ENCODE measurements at regions not wholly inside any gene's neighbourhood (a gene's known extent, or its start where the extent isn't known, plus 50 kb on each side); places are given as distances from the start of the nearest gene placed in this dataset.

DNA sequence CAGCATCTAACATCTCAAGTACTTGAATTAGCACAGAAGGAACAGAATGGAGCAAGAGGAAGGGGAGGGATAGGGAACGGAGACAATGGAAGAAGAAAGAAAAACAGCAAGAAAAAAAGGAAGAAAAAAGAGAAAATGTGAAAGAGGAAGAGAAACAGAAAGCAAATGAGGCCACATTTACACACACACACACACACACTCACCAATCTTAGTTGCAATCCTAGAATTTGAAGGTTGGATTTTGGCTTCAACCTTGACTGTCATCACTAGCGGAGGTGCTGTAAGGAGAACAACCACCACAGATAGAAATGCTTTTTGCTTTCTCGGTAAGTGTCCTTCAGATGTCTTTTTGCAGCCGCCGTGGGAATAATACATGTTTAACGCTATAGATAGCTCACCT is 327.1 kb upstream of the NWD2 start:
- CTCF ChIA-PET: no interaction called here
- Histone ChIP-seq H3K27ac (ENCODE audit: extremely low read depth, low read depth, low read length) (no peak overlapping the region), H3K36me3 (ENCODE audit: control insufficient read depth in 2 of 2, insufficient read depth in 1 of 2, low read length in 2 of 2) (no peaks in the 10 kb centered on the region), H3K9me3 (ENCODE audit: control insufficient read depth, insufficient read depth, low read depth, low read length) (no peaks in the 10 kb centered on the region), H3K4me3 (ENCODE audit: low read depth, low read length) (no peak overlapping the region), H3K4me1 (ENCODE audit: control insufficient read depth, insufficient read depth, low read length) (no peaks in the 10 kb centered on the region)
- TF ChIP-seq ZBTB7A (tag by site-specific recombination; IDR thresholded peaks at IDR 0.05; ENCODE audit: low read depth) (no peak), ZNF335 (tag by site-specific recombination; conservative IDR thresholded peaks at IDR 0.05) (no peak), OSR2 (tag by site-specific recombination; IDR thresholded peaks at IDR 0.05) (no peak), ZIC2 (tag by site-specific recombination; IDR thresholded peaks at IDR 0.05) (no peak), ZNF155 (tag by site-specific recombination; IDR thresholded peaks at IDR 0.05) (no peak)
- TF ChIP-seq, protein P1, sequence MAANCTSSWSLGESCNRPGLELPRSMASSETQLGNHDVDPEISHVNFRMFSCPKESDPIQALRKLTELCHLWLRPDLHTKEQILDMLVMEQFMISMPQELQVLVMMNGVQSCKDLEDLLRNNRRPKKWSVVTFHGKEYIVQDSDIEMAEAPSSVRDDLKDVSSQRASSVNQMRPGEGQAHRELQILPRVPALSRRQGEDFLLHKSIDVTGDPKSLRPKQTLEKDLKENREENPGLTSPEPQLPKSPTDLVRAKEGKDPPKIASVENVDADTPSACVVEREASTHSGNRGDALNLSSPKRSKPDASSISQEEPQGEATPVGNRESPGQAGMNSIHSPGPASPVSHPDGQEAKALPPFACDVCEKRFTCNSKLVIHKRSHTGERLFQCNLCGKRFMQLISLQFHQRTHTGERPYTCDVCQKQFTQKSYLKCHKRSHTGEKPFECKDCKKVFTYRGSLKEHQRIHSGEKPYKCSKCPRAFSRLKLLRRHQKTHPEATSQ (tag by site-specific recombination; IDR thresholded peaks at IDR 0.05): no peak
- POLR2A ChIA-PET: no interaction called here

DNA sequence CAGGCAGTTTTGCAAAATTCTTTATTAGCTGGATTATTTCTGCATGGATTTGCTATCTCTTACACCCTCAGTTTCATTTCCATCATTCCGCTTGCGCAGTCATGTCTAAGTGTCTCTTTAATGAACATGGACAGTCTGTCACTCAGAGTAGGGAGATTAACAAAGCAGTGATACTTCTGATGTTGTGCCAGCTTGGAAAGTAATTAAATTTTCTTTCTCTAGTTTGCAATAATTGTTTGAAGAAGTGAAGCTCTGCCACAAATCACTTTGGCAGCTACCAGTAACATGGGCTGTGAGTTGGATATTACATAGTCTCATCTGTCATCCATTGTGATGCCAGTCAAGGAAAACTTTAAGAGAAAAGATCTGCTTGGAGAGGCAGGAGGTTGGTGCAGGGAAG is 324.8 kb upstream of the NWD2 start:
- ChIA-PET CTCF (no interaction called here), POLR2A (no interaction called here)
- Histone ChIP-seq H3K4me1 (ENCODE audit: control insufficient read depth, insufficient read depth, low read length) (no peaks in the 10 kb centered on the region), H3K9me3 (ENCODE audit: control insufficient read depth, insufficient read depth, low read depth, low read length) (no peaks in the 10 kb centered on the region), H3K36me3 (ENCODE audit: control insufficient read depth in 2 of 2, insufficient read depth in 1 of 2, low read length in 2 of 2) (no peaks in the 10 kb centered on the region), H3K27ac (ENCODE audit: extremely low read depth, low read depth, low read length) (no peak overlapping the region), H3K4me3 (ENCODE audit: low read depth, low read length) (no peak overlapping the region)
- TF ChIP-seq, protein P2, sequence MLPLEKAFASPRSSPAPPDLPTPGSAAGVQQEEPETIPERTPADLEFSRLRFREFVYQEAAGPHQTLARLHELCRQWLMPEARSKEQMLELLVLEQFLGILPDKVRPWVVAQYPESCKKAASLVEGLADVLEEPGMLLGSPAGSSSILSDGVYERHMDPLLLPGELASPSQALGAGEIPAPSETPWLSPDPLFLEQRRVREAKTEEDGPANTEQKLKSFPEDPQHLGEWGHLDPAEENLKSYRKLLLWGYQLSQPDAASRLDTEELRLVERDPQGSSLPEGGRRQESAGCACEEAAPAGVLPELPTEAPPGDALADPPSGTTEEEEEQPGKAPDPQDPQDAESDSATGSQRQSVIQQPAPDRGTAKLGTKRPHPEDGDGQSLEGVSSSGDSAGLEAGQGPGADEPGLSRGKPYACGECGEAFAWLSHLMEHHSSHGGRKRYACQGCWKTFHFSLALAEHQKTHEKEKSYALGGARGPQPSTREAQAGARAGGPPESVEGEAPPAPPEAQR (tag by site-specific recombination; IDR thresholded peaks at IDR 0.05): no peak
- no peak for TF ChIP-seq ZNF221 (tag by site-specific recombination; IDR thresholded peaks at IDR 0.05; ENCODE audit: borderline replicate concordance)
- TF ChIP-seq ZNF214 (tag by site-specific recombination; IDR thresholded peaks at IDR 0.05; ENCODE audit: borderline replicate concordance): no peak
- no peak for TF ChIP-seq ZNF530 (tag by site-specific recombination; IDR thresholded peaks at IDR 0.05; ENCODE audit: low read depth)
- no peak for TF ChIP-seq SCRT1 (tag by site-specific recombination; IDR thresholded peaks at IDR 0.05; ENCODE audit: borderline replicate concordance)
- TF ChIP-seq ZNF629 (tag by site-specific recombination; IDR thresholded peaks at IDR 0.05): no peak
- TF ChIP-seq, protein P3, sequence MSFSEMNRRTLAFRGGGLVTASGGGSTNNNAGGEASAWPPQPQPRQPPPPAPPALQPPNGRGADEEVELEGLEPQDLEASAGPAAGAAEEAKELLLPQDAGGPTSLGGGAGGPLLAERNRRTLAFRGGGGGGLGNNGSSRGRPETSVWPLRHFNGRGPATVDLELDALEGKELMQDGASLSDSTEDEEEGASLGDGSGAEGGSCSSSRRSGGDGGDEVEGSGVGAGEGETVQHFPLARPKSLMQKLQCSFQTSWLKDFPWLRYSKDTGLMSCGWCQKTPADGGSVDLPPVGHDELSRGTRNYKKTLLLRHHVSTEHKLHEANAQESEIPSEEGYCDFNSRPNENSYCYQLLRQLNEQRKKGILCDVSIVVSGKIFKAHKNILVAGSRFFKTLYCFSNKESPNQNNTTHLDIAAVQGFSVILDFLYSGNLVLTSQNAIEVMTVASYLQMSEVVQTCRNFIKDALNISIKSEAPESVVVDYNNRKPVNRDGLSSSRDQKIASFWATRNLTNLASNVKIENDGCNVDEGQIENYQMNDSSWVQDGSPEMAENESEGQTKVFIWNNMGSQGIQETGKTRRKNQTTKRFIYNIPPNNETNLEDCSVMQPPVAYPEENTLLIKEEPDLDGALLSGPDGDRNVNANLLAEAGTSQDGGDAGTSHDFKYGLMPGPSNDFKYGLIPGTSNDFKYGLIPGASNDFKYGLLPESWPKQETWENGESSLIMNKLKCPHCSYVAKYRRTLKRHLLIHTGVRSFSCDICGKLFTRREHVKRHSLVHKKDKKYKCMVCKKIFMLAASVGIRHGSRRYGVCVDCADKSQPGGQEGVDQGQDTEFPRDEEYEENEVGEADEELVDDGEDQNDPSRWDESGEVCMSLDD (tag by site-specific recombination; IDR thresholded peaks at IDR 0.05): no peak
- TF ChIP-seq GFI1B (tag by site-specific recombination; IDR thresholded peaks at IDR 0.05): no peak
- no peak for TF ChIP-seq ZEB2 (tag by site-specific recombination; IDR thresholded peaks at IDR 0.05)
- no peak for TF ChIP-seq ZNF354C (tag by site-specific recombination; IDR thresholded peaks at IDR 0.05; ENCODE audit: borderline replicate concordance, low read depth)
- TF ChIP-seq ZNF423 (tag by site-specific recombination; IDR thresholded peaks at IDR 0.05): no peak
- TF ChIP-seq ZFP3 (tag by site-specific recombination; IDR thresholded peaks at IDR 0.05; ENCODE audit: low read depth): no peak
- TF ChIP-seq ZNF555 (tag by site-specific recombination; conservative IDR thresholded peaks at IDR 0.05): no peak
- no peak for TF ChIP-seq ZNF239 (tag by site-specific recombination; IDR thresholded peaks at IDR 0.05)
- TF ChIP-seq ZXDB (tag by site-specific recombination; IDR thresholded peaks at IDR 0.05): no peak
- no peak for TF ChIP-seq ZNF133 (tag by site-specific recombination; IDR thresholded peaks at IDR 0.05)

Measured in HEK293 (cell line).